ENCODE measurements at regions not wholly inside any gene's neighbourhood (a gene's known extent, or its start where the extent isn't known, plus 50 kb on each side); places are given as distances from the start of the nearest gene placed in this dataset.
"Not testable (repeated sequence)": the region's sequence is repeated elsewhere in the genome, so short reads cannot be mapped to it uniquely, and the experiment has no call there.

GRCh38 chr13:81916461-81916860 lies 1575.5 kb upstream of the SPRY2 start:
- in situ Hi-C loops (cut with HindIII; ENCODE audit: low pct_unique_long_range_greater_than_20kb, low sequenced_read_pairs) = no loop called here
- no peak for TF ChIP-seq JUND (IDR thresholded peaks at IDR 0.05; ENCODE audit: low read depth)

DNA sequence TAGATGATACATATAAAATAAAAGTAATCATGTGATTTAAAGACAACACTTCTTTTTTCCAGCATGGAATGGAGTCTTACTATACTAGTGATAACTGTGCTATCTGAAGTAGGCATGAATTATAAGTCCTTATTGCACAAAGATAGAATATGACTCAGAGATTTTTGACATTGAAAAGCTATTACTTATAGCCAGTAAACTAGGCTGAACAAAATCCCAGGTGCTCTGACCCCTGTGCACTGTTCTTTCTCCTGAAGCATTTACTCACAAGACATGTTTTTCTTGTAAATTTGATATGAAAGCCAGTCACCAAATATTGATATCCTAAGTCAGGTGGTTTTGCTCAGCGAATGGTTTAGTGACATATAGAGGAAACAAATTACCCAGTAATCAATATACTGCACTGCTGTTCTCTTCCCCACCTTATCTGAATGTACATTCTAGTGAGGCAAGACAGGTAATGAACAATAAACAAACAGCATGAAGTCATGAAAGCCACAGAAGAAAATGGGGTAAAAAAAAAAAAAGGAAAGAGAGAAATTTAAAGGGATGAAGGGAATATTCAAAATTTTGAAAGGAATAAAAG lies 1567.0 kb upstream of the SPRY2 start:
- no peak for TF ChIP-seq JUND (IDR thresholded peaks at IDR 0.05; ENCODE audit: low read depth)
- no peak for DNase-seq (ENCODE audit: low read depth in 1 of 2, low spot score in 1 of 2)
- in situ Hi-C loops (cut with HindIII; ENCODE audit: low pct_unique_long_range_greater_than_20kb, low sequenced_read_pairs) = no loop called here

More at GRCh38 chr13:81916461-81916860, 1575.5 kb upstream of the SPRY2 start:
- DNase-seq (ENCODE audit: low read depth in 1 of 2, low spot score in 1 of 2) = no peak

GRCh38 chr13:81888855-81889254 lies 1547.9 kb upstream of the SPRY2 start:
- DNase-seq (ENCODE audit: low read depth in 1 of 2, low spot score in 1 of 2) = no peak
- TF ChIP-seq JUND (IDR thresholded peaks at IDR 0.05; ENCODE audit: low read depth) = no peak
- in situ Hi-C loops (cut with HindIII; ENCODE audit: low pct_unique_long_range_greater_than_20kb, low sequenced_read_pairs) = no loop called here

DNA sequence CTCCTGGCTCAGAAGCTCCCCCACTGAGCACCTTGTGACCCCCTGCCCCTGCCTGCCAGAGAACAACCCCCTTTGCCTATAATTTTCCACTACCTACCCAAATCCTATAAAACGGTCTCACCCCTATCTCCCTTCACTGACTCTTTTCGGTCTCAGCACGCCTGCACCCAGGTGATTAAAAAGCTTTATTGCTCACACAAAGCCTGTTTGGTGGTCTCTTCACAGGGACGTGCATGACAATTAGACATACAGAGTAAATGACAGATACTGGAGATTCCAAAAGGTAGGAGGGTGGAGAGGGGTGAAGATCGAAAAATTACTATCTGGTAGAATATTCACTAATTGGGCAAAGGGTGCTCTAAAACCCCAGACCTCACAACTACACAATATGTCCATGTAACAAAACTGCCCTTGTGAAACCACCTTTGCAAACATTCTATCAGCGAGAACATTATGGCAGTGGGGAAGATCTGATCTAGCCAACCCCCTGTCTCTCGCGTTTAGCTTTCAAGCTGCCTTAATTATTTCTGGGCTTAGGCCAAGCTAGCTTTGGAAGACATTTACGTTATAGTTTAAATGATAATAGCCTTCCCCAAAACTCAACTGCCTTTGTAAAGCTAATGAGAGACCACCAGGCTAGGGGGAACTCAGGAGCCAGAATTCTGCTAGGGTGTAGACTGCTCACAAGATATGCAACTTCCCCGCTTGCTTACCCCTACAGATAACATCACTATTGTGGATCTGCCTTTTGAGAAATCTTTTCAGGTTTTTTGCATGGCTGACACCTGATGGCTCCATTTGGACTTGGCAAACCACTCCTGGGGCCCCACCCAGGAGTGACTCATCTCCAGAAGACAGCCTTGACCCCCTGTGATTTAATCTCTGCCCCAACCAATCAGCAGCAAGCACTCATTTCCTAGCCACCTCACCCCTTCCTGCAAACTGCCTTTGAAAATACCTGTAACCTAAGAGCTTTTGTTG lies 1534.0 kb upstream of the SPRY2 start:
- TF ChIP-seq JUND (IDR thresholded peaks at IDR 0.05; ENCODE audit: low read depth) = no peak
- in situ Hi-C loops (cut with HindIII; ENCODE audit: low pct_unique_long_range_greater_than_20kb, low sequenced_read_pairs) = no loop called here
- no peak for DNase-seq (ENCODE audit: low read depth in 1 of 2, low spot score in 1 of 2)

GRCh38 chr13:81874253-81874652 lies 1533.3 kb upstream of the SPRY2 start:
- peak in 1 of 2 experiments; percentile 64 for DNase-seq (ENCODE audit: low read depth in 1 of 2, low spot score in 1 of 2)
- in situ Hi-C loops (cut with HindIII; ENCODE audit: low pct_unique_long_range_greater_than_20kb, low sequenced_read_pairs) = no loop called here
- TF ChIP-seq JUND (IDR thresholded peaks at IDR 0.05; ENCODE audit: low read depth) = peak; percentile 53; the same call in 1 of the 2 replicates

- in situ Hi-C loops (cut with HindIII; ENCODE audit: low pct_unique_long_range_greater_than_20kb, low sequenced_read_pairs) = no loop called here
- no peak for TF ChIP-seq JUND (IDR thresholded peaks at IDR 0.05; ENCODE audit: low read depth)
- DNase-seq (ENCODE audit: low read depth in 1 of 2, low spot score in 1 of 2) = peak in 1 of 2 experiments; percentile 60
Observed at GRCh38 chr13:81872581-81872980, 1531.7 kb upstream of the SPRY2 start.

GRCh38 chr13:81871751-81872325 lies 1530.9 kb upstream of the SPRY2 start:
- in situ Hi-C loops (cut with HindIII; ENCODE audit: low pct_unique_long_range_greater_than_20kb, low sequenced_read_pairs); DNase-seq (ENCODE audit: low read depth in 1 of 2, low spot score in 1 of 2): not testable (repeated sequence)

- DNase-seq (ENCODE audit: low read depth in 1 of 2, low spot score in 1 of 2) = no peak
- no peak for TF ChIP-seq JUND (IDR thresholded peaks at IDR 0.05; ENCODE audit: low read depth)
- in situ Hi-C loops (cut with HindIII; ENCODE audit: low pct_unique_long_range_greater_than_20kb, low sequenced_read_pairs) = no loop called here
Observed at GRCh38 chr13:81848291-81848690, 1507.4 kb upstream of the SPRY2 start.

- no peak for TF ChIP-seq JUND (IDR thresholded peaks at IDR 0.05; ENCODE audit: low read depth)
- in situ Hi-C loops (cut with HindIII; ENCODE audit: low pct_unique_long_range_greater_than_20kb, low sequenced_read_pairs) = no loop called here
- DNase-seq (ENCODE audit: low read depth in 1 of 2, low spot score in 1 of 2) = no peak
Observed at GRCh38 chr13:81846771-81847170, 1505.8 kb upstream of the SPRY2 start.

DNA sequence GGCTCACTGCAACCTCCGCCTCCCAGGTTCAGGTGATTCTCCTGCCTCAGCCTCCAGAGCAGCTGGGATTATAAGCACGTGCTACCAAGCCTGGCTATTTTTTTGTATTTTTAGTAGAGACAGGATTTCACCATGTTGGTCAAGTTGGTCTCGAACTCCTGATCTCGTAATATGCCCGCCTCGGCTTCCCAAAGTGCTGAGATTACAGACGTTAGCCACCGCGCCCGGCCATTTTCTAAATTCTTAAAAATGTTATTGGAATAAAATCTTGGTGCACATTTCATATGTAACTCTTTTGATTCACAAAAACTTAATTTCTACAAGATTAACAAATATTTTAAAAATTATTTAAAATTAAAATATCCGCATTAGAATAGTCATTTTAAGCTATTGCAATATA lies 1480.3 kb upstream of the SPRY2 start:
- TF ChIP-seq JUND (IDR thresholded peaks at IDR 0.05; ENCODE audit: low read depth) = no peak
- DNase-seq (ENCODE audit: low read depth in 1 of 2, low spot score in 1 of 2) = no peak
- in situ Hi-C loops (cut with HindIII; ENCODE audit: low pct_unique_long_range_greater_than_20kb, low sequenced_read_pairs) = no loop called here

GRCh38 chr13:81800433-81800832 lies 1459.5 kb upstream of the SPRY2 start:
- in situ Hi-C loops (cut with HindIII; ENCODE audit: low pct_unique_long_range_greater_than_20kb, low sequenced_read_pairs) = no loop called here
- no peak for DNase-seq (ENCODE audit: low read depth in 1 of 2, low spot score in 1 of 2)
- no peak for TF ChIP-seq JUND (IDR thresholded peaks at IDR 0.05; ENCODE audit: low read depth)

DNA sequence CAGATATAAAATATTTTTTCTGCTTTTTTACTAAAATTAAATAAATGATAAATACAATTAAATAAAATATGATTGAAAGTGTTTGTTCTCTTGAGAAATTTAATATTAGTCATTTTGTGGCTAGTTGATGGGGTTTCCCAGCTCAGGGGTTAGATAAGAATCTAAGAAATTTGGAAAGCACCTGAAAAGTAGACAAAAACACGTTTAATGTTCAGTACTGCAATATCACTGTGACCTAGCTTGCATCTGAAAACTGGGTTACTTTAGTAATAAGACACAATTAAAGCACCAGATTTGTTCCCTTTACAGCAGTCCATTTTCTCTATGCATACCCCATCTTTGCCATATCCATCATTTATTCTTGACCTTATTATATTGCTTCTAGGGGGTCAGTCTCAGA lies 1454.8 kb upstream of the SPRY2 start:
- in situ Hi-C loops (cut with HindIII; ENCODE audit: low pct_unique_long_range_greater_than_20kb, low sequenced_read_pairs) = no loop called here
- no peak for DNase-seq (ENCODE audit: low read depth in 1 of 2, low spot score in 1 of 2)
- TF ChIP-seq JUND (IDR thresholded peaks at IDR 0.05; ENCODE audit: low read depth) = no peak

- in situ Hi-C loops (cut with HindIII; ENCODE audit: low pct_unique_long_range_greater_than_20kb, low sequenced_read_pairs) = no loop called here
- no peak for TF ChIP-seq JUND (IDR thresholded peaks at IDR 0.05; ENCODE audit: low read depth)
- DNase-seq (ENCODE audit: low read depth in 1 of 2, low spot score in 1 of 2) = no peak
Observed at GRCh38 chr13:81791641-81792040, 1450.7 kb upstream of the SPRY2 start.

All from T47D (cell line).